HepG2 (cell line): ENCODE measurements at regions not wholly inside any gene's neighbourhood (a gene's known extent, or its start where the extent isn't known, plus 50 kb on each side); places are given as distances from the start of the nearest gene placed in this dataset.

Source experiments
- CERS6 ChIP-seq: sonication (generic); formaldehyde crosslinking; IDR thresholded peaks from 2 replicates; pipeline ENCODE4 v1.5.0; 2020; ENCODE audit warnings: missing genetic modification reagents
- FOXP1 ChIP-seq, 2 experiments: fragments of 450-650 bp in 1 of 2; IDR thresholded peaks; 2 replicates each; pipeline ENCODE4 v1.6.1; 2017 to 2018; ENCODE audit warnings: antibody characterized with exemption in 1 of 2
- HNRNPLL ChIP-seq: fragments of 200-400 bp; formaldehyde crosslinking; IDR thresholded peaks from 2 replicates; pipeline ENCODE4 v1.6.1; 2017; ENCODE audit warnings: mild to moderate bottlenecking, low read depth, low read length; ENCODE audit not compliant: poor library complexity, severe bottlenecking
- IRF1 ChIP-seq: sonication (generic); formaldehyde crosslinking; IDR thresholded peaks from 2 replicates; pipeline ENCODE4 v1.4.0; 2020; ENCODE audit warnings: low read depth, mild to moderate bottlenecking, missing genetic modification reagents
- PRPF4 ChIP-seq: fragments of 200-400 bp; formaldehyde crosslinking; IDR thresholded peaks from 2 replicates; pipeline ENCODE4 v1.6.1; 2016; ENCODE audit warnings: low read length, low read depth; ENCODE audit not compliant: poor library complexity, severe bottlenecking
- TSC22D2 ChIP-seq: sonication (generic); formaldehyde crosslinking; IDR thresholded peaks from 2 replicates; pipeline ENCODE4 v1.5.1; 2020; ENCODE audit warnings: missing genetic modification reagents, mild to moderate bottlenecking, borderline replicate concordance
- ZBTB49 ChIP-seq: sonication (generic); formaldehyde crosslinking; IDR thresholded peaks from 2 replicates; pipeline ENCODE4 v1.4.0; 2020; ENCODE audit warnings: missing genetic modification reagents, borderline replicate concordance
- ZFP82 ChIP-seq: sonication (generic); formaldehyde crosslinking; IDR thresholded peaks from 2 replicates; pipeline ENCODE4 v1.5.1; 2020; ENCODE audit warnings: mild to moderate bottlenecking, missing genetic modification reagents, borderline replicate concordance
- ZNF138 ChIP-seq: sonication (generic); formaldehyde crosslinking; IDR thresholded peaks from 2 replicates; pipeline ENCODE4 v1.5.0; 2020; ENCODE audit warnings: mild to moderate bottlenecking, low read depth, missing genetic modification reagents
- ZNF331 ChIP-seq: sonication (generic); formaldehyde crosslinking; IDR thresholded peaks from 2 replicates; pipeline ENCODE4 v1.4.0; 2020; ENCODE audit warnings: missing genetic modification reagents
- ZNF558 ChIP-seq: sonication (generic); formaldehyde crosslinking; IDR thresholded peaks from 2 replicates; pipeline ENCODE4 v1.9.0; 2022; ENCODE audit warnings: mild to moderate bottlenecking, missing genetic modification reagents, borderline replicate concordance
- ZNF619 ChIP-seq: sonication (generic); formaldehyde crosslinking; IDR thresholded peaks from 2 replicates; pipeline ENCODE4 v1.4.0; 2020; ENCODE audit warnings: mild to moderate bottlenecking, missing genetic modification reagents
- TF ChIP-seq, protein P1 (sequence below): sonication (generic); formaldehyde crosslinking; IDR thresholded peaks from 2 replicates; pipeline ENCODE4 v1.4.0; 2020; ENCODE audit warnings: missing genetic modification reagents
- TF ChIP-seq, protein P2 (sequence below): IDR thresholded peaks from 2 replicates; pipeline ENCODE4 v1.6.1; 2016; ENCODE audit warnings: missing biosample characterization, missing genetic modification reagents, low read depth
- TF ChIP-seq, protein P3 (sequence below): sonication (generic); formaldehyde crosslinking; IDR thresholded peaks from 2 replicates; pipeline ENCODE4 v1.8.1; 2023; ENCODE audit warnings: missing genetic modification reagents, inconsistent platforms, borderline replicate concordance

- TF ChIP-seq, protein P1, sequence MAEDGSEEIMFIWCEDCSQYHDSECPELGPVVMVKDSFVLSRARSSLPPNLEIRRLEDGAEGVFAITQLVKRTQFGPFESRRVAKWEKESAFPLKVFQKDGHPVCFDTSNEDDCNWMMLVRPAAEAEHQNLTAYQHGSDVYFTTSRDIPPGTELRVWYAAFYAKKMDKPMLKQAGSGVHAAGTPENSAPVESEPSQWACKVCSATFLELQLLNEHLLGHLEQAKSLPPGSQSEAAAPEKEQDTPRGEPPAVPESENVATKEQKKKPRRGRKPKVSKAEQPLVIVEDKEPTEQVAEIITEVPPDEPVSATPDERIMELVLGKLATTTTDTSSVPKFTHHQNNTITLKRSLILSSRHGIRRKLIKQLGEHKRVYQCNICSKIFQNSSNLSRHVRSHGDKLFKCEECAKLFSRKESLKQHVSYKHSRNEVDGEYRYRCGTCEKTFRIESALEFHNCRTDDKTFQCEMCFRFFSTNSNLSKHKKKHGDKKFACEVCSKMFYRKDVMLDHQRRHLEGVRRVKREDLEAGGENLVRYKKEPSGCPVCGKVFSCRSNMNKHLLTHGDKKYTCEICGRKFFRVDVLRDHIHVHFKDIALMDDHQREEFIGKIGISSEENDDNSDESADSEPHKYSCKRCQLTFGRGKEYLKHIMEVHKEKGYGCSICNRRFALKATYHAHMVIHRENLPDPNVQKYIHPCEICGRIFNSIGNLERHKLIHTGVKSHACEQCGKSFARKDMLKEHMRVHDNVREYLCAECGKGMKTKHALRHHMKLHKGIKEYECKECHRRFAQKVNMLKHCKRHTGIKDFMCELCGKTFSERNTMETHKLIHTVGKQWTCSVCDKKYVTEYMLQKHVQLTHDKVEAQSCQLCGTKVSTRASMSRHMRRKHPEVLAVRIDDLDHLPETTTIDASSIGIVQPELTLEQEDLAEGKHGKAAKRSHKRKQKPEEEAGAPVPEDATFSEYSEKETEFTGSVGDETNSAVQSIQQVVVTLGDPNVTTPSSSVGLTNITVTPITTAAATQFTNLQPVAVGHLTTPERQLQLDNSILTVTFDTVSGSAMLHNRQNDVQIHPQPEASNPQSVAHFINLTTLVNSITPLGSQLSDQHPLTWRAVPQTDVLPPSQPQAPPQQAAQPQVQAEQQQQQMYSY (CRISPR knock-in tag), result 0 out of 2 replicates have a peak, but pooled peaks have one; percentile 8
- TF ChIP-seq ZNF331 (CRISPR knock-in tag) (no peak; the same call in none of the 2 replicates), ZFP82 (CRISPR knock-in tag) (no peak), ZBTB49 (CRISPR knock-in tag) (no peak), ZNF558 (no peak), ZNF619 (CRISPR knock-in tag) (no peak), HNRNPLL (no peak), TSC22D2 (CRISPR knock-in tag) (no peak), FOXP1 (IDR thresholded peaks at IDR 0.05) (no peak), FOXP1 (CRISPR knock-in tag; IDR thresholded peaks at IDR 0.05) (peak; percentile 13; the same call in 1 of the 2 replicates), ZNF138 (CRISPR knock-in tag) (no peak), IRF1 (CRISPR knock-in tag) (no peak), CERS6 (CRISPR knock-in tag) (no peak), PRPF4 (no peak)
- TF ChIP-seq, protein P2, sequence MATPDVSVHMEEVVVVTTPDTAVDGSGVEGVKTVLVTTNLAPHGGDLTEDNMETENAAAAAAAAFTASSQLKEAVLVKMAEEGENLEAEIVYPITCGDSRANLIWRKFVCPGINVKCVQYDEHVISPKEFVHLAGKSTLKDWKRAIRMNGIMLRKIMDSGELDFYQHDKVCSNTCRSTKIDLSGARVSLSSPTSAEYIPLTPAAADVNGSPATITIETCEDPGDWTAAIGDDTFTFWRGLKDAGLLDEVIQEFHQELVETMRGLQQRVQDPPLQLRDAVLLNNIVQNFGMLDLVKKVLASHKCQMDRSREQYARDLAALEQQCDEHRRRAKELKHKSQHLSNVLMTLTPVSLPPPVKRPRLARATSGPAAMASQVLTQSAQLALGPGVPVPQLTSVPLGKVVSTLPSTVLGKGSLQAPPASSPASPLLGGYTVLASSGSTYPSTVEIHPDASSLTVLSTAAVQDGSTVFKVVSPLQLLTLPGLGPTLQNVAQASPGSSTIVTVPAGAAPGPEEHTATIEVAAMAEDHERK, result no peak
- TF ChIP-seq, protein P3, sequence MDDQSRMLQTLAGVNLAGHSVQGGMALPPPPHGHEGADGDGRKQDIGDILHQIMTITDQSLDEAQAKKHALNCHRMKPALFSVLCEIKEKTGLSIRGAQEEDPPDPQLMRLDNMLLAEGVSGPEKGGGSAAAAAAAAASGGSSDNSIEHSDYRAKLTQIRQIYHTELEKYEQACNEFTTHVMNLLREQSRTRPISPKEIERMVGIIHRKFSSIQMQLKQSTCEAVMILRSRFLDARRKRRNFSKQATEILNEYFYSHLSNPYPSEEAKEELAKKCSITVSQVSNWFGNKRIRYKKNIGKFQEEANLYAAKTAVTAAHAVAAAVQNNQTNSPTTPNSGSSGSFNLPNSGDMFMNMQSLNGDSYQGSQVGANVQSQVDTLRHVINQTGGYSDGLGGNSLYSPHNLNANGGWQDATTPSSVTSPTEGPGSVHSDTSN (CRISPR knock-in tag), result no peak
Measured at GRCh38 chr14:50001151-50001998, 108.5 kb downstream of the ARF6 start (continued).
